ENCODE measurements at regions not wholly inside any gene's neighbourhood (a gene's known extent, or its start where the extent isn't known, plus 50 kb on each side); places are given as distances from the start of the nearest gene placed in this dataset.

DNA sequence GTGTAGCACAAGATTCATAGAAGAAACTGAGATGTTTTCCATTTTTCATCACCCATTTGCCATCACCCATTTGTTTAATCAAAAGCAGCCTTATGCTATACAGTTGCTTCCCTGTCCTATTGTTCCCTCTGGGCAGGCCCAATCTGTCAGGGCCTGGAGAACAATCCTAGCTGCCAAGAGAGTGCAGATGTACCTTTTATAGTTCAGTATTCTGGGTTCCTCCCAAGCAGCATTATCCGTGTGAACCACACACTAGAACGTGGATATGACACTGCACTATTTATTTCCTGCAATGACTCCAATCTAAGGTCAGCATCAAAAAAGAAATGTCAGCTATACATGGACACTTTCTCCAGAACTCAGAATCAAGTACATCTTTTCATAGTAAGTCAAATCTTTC lies 269.0 kb downstream of the ADGRA3 start:
- TF ChIP-seq, protein P1, sequence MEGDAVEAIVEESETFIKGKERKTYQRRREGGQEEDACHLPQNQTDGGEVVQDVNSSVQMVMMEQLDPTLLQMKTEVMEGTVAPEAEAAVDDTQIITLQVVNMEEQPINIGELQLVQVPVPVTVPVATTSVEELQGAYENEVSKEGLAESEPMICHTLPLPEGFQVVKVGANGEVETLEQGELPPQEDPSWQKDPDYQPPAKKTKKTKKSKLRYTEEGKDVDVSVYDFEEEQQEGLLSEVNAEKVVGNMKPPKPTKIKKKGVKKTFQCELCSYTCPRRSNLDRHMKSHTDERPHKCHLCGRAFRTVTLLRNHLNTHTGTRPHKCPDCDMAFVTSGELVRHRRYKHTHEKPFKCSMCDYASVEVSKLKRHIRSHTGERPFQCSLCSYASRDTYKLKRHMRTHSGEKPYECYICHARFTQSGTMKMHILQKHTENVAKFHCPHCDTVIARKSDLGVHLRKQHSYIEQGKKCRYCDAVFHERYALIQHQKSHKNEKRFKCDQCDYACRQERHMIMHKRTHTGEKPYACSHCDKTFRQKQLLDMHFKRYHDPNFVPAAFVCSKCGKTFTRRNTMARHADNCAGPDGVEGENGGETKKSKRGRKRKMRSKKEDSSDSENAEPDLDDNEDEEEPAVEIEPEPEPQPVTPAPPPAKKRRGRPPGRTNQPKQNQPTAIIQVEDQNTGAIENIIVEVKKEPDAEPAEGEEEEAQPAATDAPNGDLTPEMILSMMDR (IDR thresholded peaks at IDR 0.05): no peak
- TF ChIP-seq POLR2A (IDR thresholded peaks at IDR 0.05): no peak
